Esophagus squamous epithelium (tissue), 5 donors: ENCODE measurements at regions not wholly inside any gene's neighbourhood (a gene's known extent, or its start where the extent isn't known, plus 50 kb on each side); places are given as distances from the start of the nearest gene placed in this dataset.

ENCODE experiments used
- DNase-seq: peaks from one replicate; lab custom pipeline; 2025; lab: John Stamatoyannopoulos, UW
- H3K27ac ChIP-seq, 4 donors: fragments of 200-600 bp; sonication (generic); one replicate each; pipeline ENCODE4 v1.5.1; 2016 to 2019; ENCODE audit warnings: mild to moderate bottlenecking in 1 of 4
- H3K27me3 ChIP-seq, 4 donors: fragments of 200-600 bp; sonication (generic); 1 replicate in 3 of 4; 2 replicates in 1 of 4; pipeline versions ENCODE4 v1.5.1 to v1.6.0; 2017 to 2021; ENCODE audit warnings: antibody characterized with exemption in 1 of 4
- H3K36me3 ChIP-seq, 3 donors: fragments of 200-600 bp; sonication (generic); one replicate each; pipeline ENCODE4 v1.5.1; 2016 to 2019
- H3K4me1 ChIP-seq, 3 donors: fragments of 200-600 bp; sonication (generic); one replicate each; pipeline ENCODE4 v1.5.1; 2017 to 2019
- H3K4me3 ChIP-seq, 4 donors: fragments of 200-600 bp; sonication (generic); 1 replicate in 3 of 4; 2 replicates in 1 of 4; pipeline ENCODE4 v1.5.1; 2016 to 2019; ENCODE audit warnings: mild to moderate bottlenecking in 2 of 4, moderate library complexity in 1 of 4
- H3K9me3 ChIP-seq, 3 donors: fragments of 200-600 bp; sonication (generic); one replicate each; pipeline ENCODE4 v1.5.1; 2016 to 2019
- CTCF ChIP-seq, 6 experiments: fragments of 450-650 bp in 4 of 6; fragments of 200-600 bp in 2 of 6; sonication (generic) in 2 of 6; IDR thresholded peaks; one replicate each; pipeline ENCODE4 v1.5.1; 2016 to 2019; ENCODE audit warnings: antibody characterized with exemption in 6 of 6, mild to moderate bottlenecking in 4 of 6, moderate library complexity in 4 of 6
- POLR2A ChIP-seq, 4 donors: fragments of 450-650 bp; IDR thresholded peaks; one replicate each; pipeline ENCODE4 v1.6.1; 2017; ENCODE audit warnings: antibody characterized with exemption in 4 of 4, mild to moderate bottlenecking in 4 of 4, moderate library complexity in 3 of 4
- WGBS, 2 donors: methylation state at CpG; one replicate each; pipeline ENCODE4 v1.1.5; 2018; 5-methylcytosine and 5-hydroxymethylcytosine counted together
- intact Hi-C: fragments of 100-400 bp; cut with DNase I; formaldehyde crosslinking; loops from one replicate; pipeline ENCODE4 v1.15.0; 2022
- donor health status: DM: yes; HTN: yes; CAD: no.

DNA sequence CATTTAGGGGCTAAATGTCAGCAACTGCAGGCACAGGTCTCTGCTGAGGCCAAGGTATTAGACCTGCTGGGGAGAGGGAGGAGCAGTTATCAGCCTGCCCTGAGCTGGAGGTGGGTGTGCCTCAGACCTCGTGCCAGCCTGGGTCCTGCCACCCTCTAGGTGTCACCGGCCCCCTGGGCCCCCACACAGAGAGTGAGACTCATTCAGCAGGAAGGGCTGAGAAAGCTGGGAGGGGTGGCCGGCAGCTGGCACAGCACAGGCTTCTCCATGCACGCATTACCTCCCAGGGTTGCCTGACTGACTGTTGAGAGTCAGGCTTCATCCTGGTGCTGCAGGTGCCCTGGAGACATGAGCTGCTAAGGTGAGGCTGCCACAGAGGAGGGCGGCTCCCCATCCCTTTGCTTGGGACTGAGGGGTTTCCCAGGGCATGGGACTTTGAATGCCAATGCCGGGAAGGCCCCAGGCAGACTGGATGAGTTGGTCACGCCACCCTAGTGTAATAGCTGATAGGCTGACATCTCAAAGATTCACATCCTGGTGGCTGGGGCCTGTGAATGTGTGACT is 75.3 kb upstream of the C14orf180 start:
- TF ChIP-seq POLR2A (IDR thresholded peaks at IDR 0.05): no peak
- TF ChIP-seq CTCF (IDR thresholded peaks at IDR 0.05): no peak
- no peaks in the 10 kb centered on the region for H3K36me3 ChIP-seq
- peaks cover 0 to 47% (median 0%) of the 10 kb centered on the region in 4 donors for H3K27me3 ChIP-seq
- H3K9me3 ChIP-seq: peaks cover 0 to 17% (median 8%) of the 10 kb centered on the region in 3 donors
- intact Hi-C loops: no loop called here
- WGBS, 2 donors: 53 to 67% methylated on average over 1 to 2 of the region's 7 CpGs
- H3K4me3 ChIP-seq: no peak overlapping the region
- no peak overlapping the region for H3K27ac ChIP-seq
- no peak for DNase-seq
- no peaks in the 10 kb centered on the region for H3K4me1 ChIP-seq

DNA sequence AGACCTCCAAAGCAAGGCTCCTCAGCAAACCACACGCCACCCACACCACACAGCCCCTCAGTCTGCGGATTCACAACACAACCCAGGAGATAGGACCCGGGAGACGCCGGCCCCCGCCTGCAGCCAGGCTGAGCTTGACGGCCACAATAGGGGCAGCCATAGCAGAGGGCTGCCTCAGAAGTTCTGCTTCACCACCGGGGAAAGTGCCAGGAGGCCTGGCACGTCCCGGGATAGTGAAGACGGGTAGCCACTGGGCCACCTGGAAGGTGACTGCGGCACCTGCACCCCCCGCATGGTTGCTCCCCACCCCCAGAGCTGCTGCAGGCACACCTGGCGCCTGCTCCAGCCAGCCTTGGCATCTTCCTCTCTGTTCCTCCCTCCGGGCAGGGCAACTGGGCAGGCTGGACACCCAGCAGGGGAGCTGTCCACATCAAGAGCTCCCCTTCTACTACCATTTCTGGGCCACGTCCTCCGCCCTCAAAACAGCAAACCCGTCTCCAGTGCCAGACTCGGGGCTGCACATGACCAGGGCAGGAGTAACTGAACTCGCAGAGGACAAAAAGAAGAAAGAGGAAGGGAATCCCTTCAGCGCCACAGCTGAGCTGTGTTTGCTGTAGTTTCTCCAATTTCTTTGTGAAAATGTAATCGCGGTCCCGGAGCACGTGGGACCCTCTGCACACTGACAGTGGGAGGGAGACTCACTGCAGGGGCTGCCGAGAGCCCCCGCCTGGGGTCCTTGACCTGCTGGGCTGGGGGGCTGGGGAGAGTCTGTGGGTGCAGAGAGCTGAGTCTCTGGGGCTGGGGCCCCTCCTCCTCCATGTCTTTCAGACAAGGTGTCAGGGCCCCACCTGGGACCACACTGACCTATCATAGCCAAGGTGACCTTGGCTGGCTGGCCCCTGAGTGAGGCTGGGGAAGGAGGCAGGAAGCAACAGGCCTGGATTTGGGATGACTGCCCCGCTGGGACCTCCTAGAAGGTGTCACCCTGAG is 74.2 kb upstream of the C14orf180 start:
- Histone ChIP-seq H3K4me3 (no peak overlapping the region), H3K27me3 (peaks cover 0 to 52% (median 0%) of the 10 kb centered on the region in 4 donors), H3K9me3 (peaks cover 0 to 17% (median 8%) of the 10 kb centered on the region in 3 donors), H3K36me3 (no peaks in the 10 kb centered on the region), H3K4me1 (peaks cover 0 to 4% (median 0%) of the 10 kb centered on the region in 3 donors), H3K27ac (no peak overlapping the region)
- TF ChIP-seq CTCF (IDR thresholded peaks at IDR 0.05): no peak
- TF ChIP-seq POLR2A (IDR thresholded peaks at IDR 0.05): no peak
- DNase-seq: no peak
- intact Hi-C loops: no loop called here
- WGBS, 2 donors: 48 to 62% methylated on average over 10 to 11 of the region's 28 CpGs

DNA sequence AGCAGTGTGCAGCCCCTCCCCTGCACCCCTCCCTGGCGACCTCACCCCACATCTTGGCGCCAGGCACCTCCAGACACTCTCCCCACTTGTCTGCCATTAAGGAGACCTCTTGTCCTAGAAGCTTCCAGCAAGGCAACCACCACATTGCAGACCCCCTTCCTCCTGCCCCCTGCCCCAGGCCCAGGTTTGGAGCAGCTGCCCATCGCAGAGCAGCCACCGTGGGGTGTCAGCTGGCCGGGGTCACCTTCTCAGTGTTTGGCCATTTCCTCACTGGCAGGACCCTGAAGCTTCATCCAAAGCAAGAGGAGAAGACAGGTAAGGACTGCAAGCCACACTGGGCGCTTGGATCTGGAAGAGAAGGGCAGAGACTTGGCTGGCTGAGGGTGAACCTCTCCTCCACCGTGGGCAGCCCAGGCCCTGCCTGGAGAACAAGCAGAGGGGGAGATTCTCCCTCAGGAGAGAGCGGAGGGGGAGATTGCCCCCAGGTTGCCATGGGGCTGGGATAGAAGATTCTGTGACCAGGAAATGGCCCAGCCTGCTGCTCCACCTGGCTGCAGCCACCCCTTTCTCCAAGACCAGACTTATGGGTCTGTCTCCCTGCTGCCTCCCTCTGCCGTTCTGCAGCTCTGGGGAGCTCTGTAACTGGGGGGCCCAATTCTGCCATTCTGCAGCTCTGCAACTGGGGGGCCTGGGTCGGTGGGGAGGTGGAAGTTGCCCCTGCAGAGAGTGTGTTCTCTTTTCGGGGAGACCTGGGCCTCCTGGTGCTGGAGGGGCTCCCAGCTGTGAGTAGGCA is 72.9 kb upstream of the C14orf180 start:
- peaks cover 0 to 15% (median 8%) of the 10 kb centered on the region in 3 donors for H3K9me3 ChIP-seq
- H3K36me3 ChIP-seq: no peaks in the 10 kb centered on the region
- TF ChIP-seq CTCF (IDR thresholded peaks at IDR 0.05) (no peak), POLR2A (IDR thresholded peaks at IDR 0.05) (no peak)
- no peak for DNase-seq
- H3K4me1 ChIP-seq: peaks cover 0 to 14% (median 0%) of the 10 kb centered on the region in 3 donors
- 80 to 83% methylated on average over 2 to 3 of the region's 11 CpGs for WGBS, 2 donors
- H3K27ac ChIP-seq: no peak overlapping the region
- intact Hi-C loops: no loop called here
- peaks cover 0 to 61% (median 0%) of the 10 kb centered on the region in 4 donors for H3K27me3 ChIP-seq
- no peak overlapping the region for H3K4me3 ChIP-seq

GRCh38 chr14:104507443-104507842 is 72.1 kb upstream of the C14orf180 start:
- WGBS, 2 donors: 43 to 63% methylated on average over 4 to 5 of the region's 6 CpGs
- Histone ChIP-seq H3K27me3 (peaks cover 0 to 69% (median 0%) of the 10 kb centered on the region in 4 donors), H3K4me1 (peaks cover 0 to 14% (median 0%) of the 10 kb centered on the region in 3 donors), H3K36me3 (no peaks in the 10 kb centered on the region), H3K9me3 (peaks cover 0 to 7% (median 3%) of the 10 kb centered on the region in 3 donors), H3K4me3 (no peak overlapping the region), H3K27ac (no peak overlapping the region)
- intact Hi-C loops: no loop called here
- TF ChIP-seq CTCF (IDR thresholded peaks at IDR 0.05) (no peak), POLR2A (IDR thresholded peaks at IDR 0.05) (no peak)
- DNase-seq: no peak
